NT2/D1 (cell line): ENCODE measurements at regions not wholly inside any gene's neighbourhood (a gene's known extent, or its start where the extent isn't known, plus 50 kb on each side); places are given as distances from the start of the nearest gene placed in this dataset.

Experiments used
- SUZ12 ChIP-seq: IDR thresholded peaks from 2 replicates; pipeline ENCODE4 v1.6.1; 2011; ENCODE audit not compliant: insufficient read length, insufficient read depth; ENCODE audit errors: extremely low read depth
- YY1 ChIP-seq: IDR thresholded peaks from 2 replicates; pipeline ENCODE4 v1.6.1; 2011; ENCODE audit not compliant: insufficient read length, insufficient read depth
- ZNF274 ChIP-seq: IDR thresholded peaks from 2 replicates; pipeline ENCODE4 v1.6.1; 2011; ENCODE audit warnings: mild to moderate bottlenecking, low read depth, low read length

GRCh38 chr4:19030536-19030935 lies 1009.0 kb upstream of the LCORL start:
- TF ChIP-seq ZNF274 = no peak
- TF ChIP-seq SUZ12 = no peak
- no peak for TF ChIP-seq YY1
